Stomach (tissue), 8 donors: ENCODE measurements at regions not wholly inside any gene's neighbourhood (a gene's known extent, or its start where the extent isn't known, plus 50 kb on each side); places are given as distances from the start of the nearest gene placed in this dataset.

ENCODE experiments used
- DNase-seq, 2 donors: peaks; one replicate each; pipeline versions ENCODE4 v3.0.0 to v3.0.0-alpha.2; 2013 to 2019
- H3K27ac ChIP-seq, 5 donors: fragments of 200-600 bp in 4 of 5; sonication (generic) in 4 of 5; one replicate each; pipeline ENCODE4 v1.5.1; 2013 to 2019; ENCODE audit warnings: mild to moderate bottlenecking in 1 of 5, moderate library complexity in 1 of 5
- H3K27me3 ChIP-seq, 3 donors: fragments of 200-600 bp; sonication (generic); one replicate each; pipeline ENCODE4 v1.5.1; 2017 to 2019; ENCODE audit warnings: mixed run types in 1 of 3
- H3K36me3 ChIP-seq, 4 donors: fragments of 200-600 bp; sonication (generic); 1 replicate in 3 of 4; 2 replicates in 1 of 4; pipeline ENCODE4 v1.5.1; 2016 to 2019
- H3K4me1 ChIP-seq, 4 donors: fragments of 200-600 bp; sonication (generic); one replicate each; pipeline ENCODE4 v1.5.1; 2016 to 2019
- H3K4me3 ChIP-seq, 4 donors: fragments of 200-600 bp; sonication (generic) in 3 of 4; one replicate each; pipeline ENCODE4 v1.5.1; 2016 to 2019; ENCODE audit warnings: mild to moderate bottlenecking in 1 of 4
- H3K9me3 ChIP-seq, 4 donors: fragments of 200-600 bp; sonication (generic); one replicate each; pipeline ENCODE4 v1.5.1; 2016 to 2019
- CTCF ChIP-seq, 7 experiments: fragments of 450-650 bp in 4 of 7; fragments of 200-600 bp in 3 of 7; sonication (generic) in 3 of 7; IDR thresholded peaks; one replicate each; pipeline ENCODE4 v1.5.1; 2016 to 2019; ENCODE audit warnings: antibody characterized with exemption in 7 of 7, control low read depth in 2 of 7, mild to moderate bottlenecking in 1 of 7
- EP300 ChIP-seq: sonication (generic); formaldehyde crosslinking; IDR thresholded peaks from one replicate; pipeline ENCODE4 v1.6.1; 2017; ENCODE audit warnings: antibody characterized with exemption
- POLR2A ChIP-seq, 4 donors: fragments of 450-650 bp; IDR thresholded peaks; one replicate each; pipeline ENCODE4 v1.6.1; 2016; ENCODE audit warnings: antibody characterized with exemption in 4 of 4, control low read depth in 2 of 4, mild to moderate bottlenecking in 1 of 4, moderate library complexity in 1 of 4
- POLR2AphosphoS5 ChIP-seq, 3 donors: sonication (generic); formaldehyde crosslinking; IDR thresholded peaks; one replicate each; pipeline ENCODE4 v1.6.1; 2016; ENCODE audit warnings: antibody characterized with exemption in 3 of 3
- WGBS, 5 donors: extraction: QIAGEN DNeasy Blood & Tissue Kit in 3 of 5; methylation state at CpG; one replicate each; pipeline versions ENCODE4 v1.1.5 to v1.1.7; 2013 to 2018; 5-methylcytosine and 5-hydroxymethylcytosine counted together
- intact Hi-C: fragments of 100-400 bp; cut with DNase I; formaldehyde crosslinking; loops from one replicate; pipeline ENCODE4 v1.15.1; 2023; ENCODE audit warnings: low total_unique reads
- donor health status: healthy with polysubstance abuse.
- donor health status: Bipolar disorder and iron deficiency.
- donor health status: healthy.

- Histone ChIP-seq H3K27ac (peak overlapping the region in 1 of 5 donors; percentile 17), H3K36me3 (no peaks in the 10 kb centered on the region), H3K4me3 (no peak overlapping the region), H3K4me1 (peaks cover 0 to 17% (median 8%) of the 10 kb centered on the region in 4 donors), H3K9me3 (no peaks in the 10 kb centered on the region), H3K27me3 (no peaks in the 10 kb centered on the region)
- peak; percentile 48 to 75 for DNase-seq
- intact Hi-C loops = no loop called here
- WGBS, 5 donors = 25 to 87% (median 70%) methylated on average over 2 to 3 of the region's 3 CpGs
- TF ChIP-seq POLR2AphosphoS5 (IDR thresholded peaks at IDR 0.05) (peak; percentile 67 to 74 (median 68)), CTCF (IDR thresholded peaks at IDR 0.05) (no peak)
These were observed 129.0 kb upstream of the MED13L start for GRCh38 chr12:116406529-116406928.

GRCh38 chr12:116408489-116409250 is 131.2 kb upstream of the MED13L start:
- Histone ChIP-seq H3K4me1 (peaks cover 0 to 21% (median 10%) of the 10 kb centered on the region in 4 donors), H3K27ac (no peak overlapping the region), H3K27me3 (no peaks in the 10 kb centered on the region), H3K9me3 (no peaks in the 10 kb centered on the region), H3K36me3 (no peaks in the 10 kb centered on the region), H3K4me3 (no peak overlapping the region)
- DNase-seq = no peak
- TF ChIP-seq POLR2A (IDR thresholded peaks at IDR 0.05) = no peak
- no peak for TF ChIP-seq CTCF (IDR thresholded peaks at IDR 0.05)
- no peak for TF ChIP-seq POLR2AphosphoS5 (IDR thresholded peaks at IDR 0.05)
- TF ChIP-seq EP300 = no peak
- 88 to 93% (median 92%) methylated on average over 11 to 13 of the region's 13 CpGs for WGBS, 5 donors
- intact Hi-C loops = no loop called here

- H3K36me3 ChIP-seq = no peaks in the 10 kb centered on the region
- no peaks in the 10 kb centered on the region for H3K27me3 ChIP-seq
- H3K27ac ChIP-seq = peak overlapping the region in 2 of 5 donors; percentile 62 to 75
- intact Hi-C loops = no loop called here
- H3K9me3 ChIP-seq = no peaks in the 10 kb centered on the region
- no peak overlapping the region for H3K4me3 ChIP-seq
- TF ChIP-seq CTCF (IDR thresholded peaks at IDR 0.05) (no peak), POLR2AphosphoS5 (IDR thresholded peaks at IDR 0.05) (peak in 1 of 3 donors; percentile 54), POLR2A (IDR thresholded peaks at IDR 0.05) (no peak), EP300 (no peak)
- 79 to 96% (median 92%) methylated on average over 3 of the region's 3 CpGs for WGBS, 5 donors
- DNase-seq = no peak
- peaks cover 0 to 21% (median 8%) of the 10 kb centered on the region in 4 donors for H3K4me1 ChIP-seq
These were observed 134.5 kb upstream of the MED13L start for GRCh38 chr12:116411977-116412376.

- Histone ChIP-seq H3K27ac (no peak overlapping the region), H3K27me3 (no peaks in the 10 kb centered on the region), H3K36me3 (no peaks in the 10 kb centered on the region), H3K4me1 (peaks cover 0 to 17% (median 8%) of the 10 kb centered on the region in 4 donors), H3K4me3 (no peak overlapping the region), H3K9me3 (no peaks in the 10 kb centered on the region)
- WGBS, 5 donors = 84 to 87% (median 86%) methylated on average over 12 of the region's 12 CpGs
- no peak for DNase-seq
- TF ChIP-seq EP300 (no peak), CTCF (IDR thresholded peaks at IDR 0.05) (no peak)
- intact Hi-C loops = no loop called here
These were observed 137.4 kb upstream of the MED13L start for GRCh38 chr12:116414891-116415290.
